Calu3 (cell line): ENCODE measurements at regions not wholly inside any gene's neighbourhood (a gene's known extent, or its start where the extent isn't known, plus 50 kb on each side); places are given as distances from the start of the nearest gene placed in this dataset.

Experiments used
- BruUV-seq: library from RNA; stranded (reverse); fragments of 400-500 nt; replicated peaks from 2 replicates; lab custom pipeline; 2021; lab: Mats Ljungman, UMichigan
- CTCF ChIA-PET: fragments of 300-600 bp; sonication (Branson Sonifier 250); formaldehyde crosslinking; loops from one replicate; lab custom pipeline; 2022; ENCODE audit warnings: antibody characterized with exemption; lab: Charles Lee
- DNase-seq: peaks from one replicate; pipeline ENCODE4 v3.0.0; 2022
- H3K27ac Mint-ChIP-seq: one replicate; pipeline ENCODE4 v1.8.0; 2022; ENCODE audit warnings: mixed read lengths; ENCODE audit not compliant: unreplicated experiment
- H3K27me3 Mint-ChIP-seq: one replicate; pipeline ENCODE4 v1.8.0; 2022; ENCODE audit warnings: mixed read lengths; ENCODE audit not compliant: unreplicated experiment
- H3K36me3 Mint-ChIP-seq: one replicate; pipeline ENCODE4 v1.8.0; 2022; ENCODE audit warnings: mild to moderate bottlenecking, moderate library complexity, mixed read lengths; ENCODE audit not compliant: insufficient read depth, unreplicated experiment
- H3K4me1 Mint-ChIP-seq: one replicate; pipeline ENCODE4 v1.8.0; 2022; ENCODE audit warnings: mild to moderate bottlenecking, low read depth, mixed read lengths; ENCODE audit not compliant: unreplicated experiment
- H3K4me3 Mint-ChIP-seq: one replicate; pipeline ENCODE4 v1.8.0; 2022; ENCODE audit warnings: mild to moderate bottlenecking, low read depth, moderate library complexity, mixed read lengths; ENCODE audit not compliant: unreplicated experiment
- H3K9me3 Mint-ChIP-seq: one replicate; pipeline ENCODE4 v1.8.0; 2022; ENCODE audit warnings: low read depth, mixed read lengths; ENCODE audit not compliant: unreplicated experiment
- intact Hi-C: fragments of 100-400 bp; cut with micrococcal nuclease; formaldehyde crosslinking; loops from one replicate; pipeline ENCODE4 v1.10.0; 2022; ENCODE audit not compliant: unreplicated experiment
- TF ChIP-seq, protein P1 (sequence below): fragments of 200-600 bp; IDR thresholded peaks from one replicate; pipeline ENCODE4 v1.8.0; 2022; ENCODE audit warnings: antibody characterized with exemption; ENCODE audit not compliant: unreplicated experiment

DNA sequence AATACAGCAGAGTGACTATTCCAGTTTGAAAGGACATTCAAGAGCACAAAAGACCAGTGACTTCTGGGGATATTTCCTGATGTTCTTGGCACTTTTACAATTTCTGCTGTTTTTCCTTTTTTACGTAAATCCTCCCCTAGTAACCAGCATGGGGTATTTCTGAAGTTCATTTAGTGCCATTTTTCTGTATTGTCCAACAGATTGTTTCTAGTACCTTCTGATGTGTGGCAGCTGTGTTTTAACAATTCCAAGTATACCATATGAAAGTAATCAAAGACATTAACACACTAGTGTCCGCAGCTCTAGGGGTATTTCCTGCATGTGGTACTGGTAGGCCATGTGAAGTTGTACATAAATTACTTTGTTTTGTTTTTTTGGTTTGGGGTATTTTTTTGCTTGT is 53.0 kb upstream of the SMARCA2 start:
- TF ChIP-seq, protein P1, sequence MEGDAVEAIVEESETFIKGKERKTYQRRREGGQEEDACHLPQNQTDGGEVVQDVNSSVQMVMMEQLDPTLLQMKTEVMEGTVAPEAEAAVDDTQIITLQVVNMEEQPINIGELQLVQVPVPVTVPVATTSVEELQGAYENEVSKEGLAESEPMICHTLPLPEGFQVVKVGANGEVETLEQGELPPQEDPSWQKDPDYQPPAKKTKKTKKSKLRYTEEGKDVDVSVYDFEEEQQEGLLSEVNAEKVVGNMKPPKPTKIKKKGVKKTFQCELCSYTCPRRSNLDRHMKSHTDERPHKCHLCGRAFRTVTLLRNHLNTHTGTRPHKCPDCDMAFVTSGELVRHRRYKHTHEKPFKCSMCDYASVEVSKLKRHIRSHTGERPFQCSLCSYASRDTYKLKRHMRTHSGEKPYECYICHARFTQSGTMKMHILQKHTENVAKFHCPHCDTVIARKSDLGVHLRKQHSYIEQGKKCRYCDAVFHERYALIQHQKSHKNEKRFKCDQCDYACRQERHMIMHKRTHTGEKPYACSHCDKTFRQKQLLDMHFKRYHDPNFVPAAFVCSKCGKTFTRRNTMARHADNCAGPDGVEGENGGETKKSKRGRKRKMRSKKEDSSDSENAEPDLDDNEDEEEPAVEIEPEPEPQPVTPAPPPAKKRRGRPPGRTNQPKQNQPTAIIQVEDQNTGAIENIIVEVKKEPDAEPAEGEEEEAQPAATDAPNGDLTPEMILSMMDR: no peak
- H3K4me3 Mint-ChIP-seq: no peak overlapping the region
- H3K27ac Mint-ChIP-seq: no peak overlapping the region
- no peaks in the 10 kb centered on the region for H3K27me3 Mint-ChIP-seq
- H3K4me1 Mint-ChIP-seq: no peaks in the 10 kb centered on the region
- intact Hi-C loops: no loop called here
- no peak for DNase-seq
- no peaks in the 10 kb centered on the region for H3K9me3 Mint-ChIP-seq
- CTCF ChIA-PET: no interaction called here
- BruUV-seq: no TSS peak
- H3K36me3 Mint-ChIP-seq: no peaks in the 10 kb centered on the region

- Mint-ChIP-seq H3K9me3 (no peaks in the 10 kb centered on the region), H3K36me3 (no peaks in the 10 kb centered on the region), H3K4me3 (no peak overlapping the region), H3K27ac (no peak overlapping the region), H3K4me1 (no peaks in the 10 kb centered on the region), H3K27me3 (no peaks in the 10 kb centered on the region)
- CTCF ChIA-PET: no interaction called here
- no TSS peak for BruUV-seq
- DNase-seq: no peak
- TF ChIP-seq, protein P1: no peak
- intact Hi-C loops: no loop called here
Observed at GRCh38 chr9:1962588-1963106, 52.5 kb upstream of the SMARCA2 start.

- H3K4me3 Mint-ChIP-seq: no peak overlapping the region
- TF ChIP-seq, protein P1: no peak
- no peaks in the 10 kb centered on the region for H3K27me3 Mint-ChIP-seq
- intact Hi-C loops: no loop called here
- H3K9me3 Mint-ChIP-seq: no peaks in the 10 kb centered on the region
- CTCF ChIA-PET: no interaction called here
- H3K27ac Mint-ChIP-seq: no peak overlapping the region
- no peaks in the 10 kb centered on the region for H3K36me3 Mint-ChIP-seq
- no peak for DNase-seq
- no peaks in the 10 kb centered on the region for H3K4me1 Mint-ChIP-seq
- BruUV-seq: no TSS peak
Observed at GRCh38 chr9:1964093-1964492, 51.1 kb upstream of the SMARCA2 start.
